GM18499 (cell line): ENCODE measurements at regions not wholly inside any gene's neighbourhood (a gene's known extent, or its start where the extent isn't known, plus 50 kb on each side); places are given as distances from the start of the nearest gene placed in this dataset.
"Not testable (repeated sequence)": the region's sequence is repeated elsewhere in the genome, so short reads cannot be mapped to it uniquely, and the experiment has no call there.

Source experiments
- ATAC-seq: cut with Tn5 transposase; IDR thresholded peaks from one replicate; pipeline ENCODE4 v1.9.1; 2021; ENCODE audit warnings: moderate number of reproducible peaks; ENCODE audit not compliant: insufficient read depth, unreplicated experiment

DNA sequence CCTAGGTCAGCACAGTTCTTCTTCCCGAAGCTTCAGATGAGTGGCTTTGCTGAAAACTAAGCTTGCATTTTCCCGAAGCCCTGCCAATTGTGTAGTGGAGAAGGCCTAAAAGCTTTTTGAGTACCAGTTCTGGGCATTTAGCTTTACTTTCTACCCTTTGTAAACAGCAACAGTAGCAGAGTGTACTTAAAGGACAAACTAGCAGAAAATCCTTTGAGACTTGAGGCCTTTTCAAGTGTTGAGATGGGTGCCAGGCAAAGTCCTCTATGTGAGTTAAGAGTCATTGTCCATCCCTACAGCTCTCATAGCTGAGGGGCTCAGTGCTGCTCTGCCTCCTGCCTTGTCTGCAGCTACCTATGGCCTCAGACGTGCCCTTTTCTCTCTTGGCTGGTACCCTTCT is 368.2 kb downstream of the CCSER2 start:
- ATAC-seq: no peak

GRCh38 chr10:84698989-84699388 is 370.6 kb downstream of the CCSER2 start:
- ATAC-seq: no peak

GRCh38 chr10:84700668-84701369 is 372.4 kb downstream of the CCSER2 start:
- no peak for ATAC-seq

- ATAC-seq: no peak
Observed at GRCh38 chr10:84701370-84701720, 373.0 kb downstream of the CCSER2 start.

DNA sequence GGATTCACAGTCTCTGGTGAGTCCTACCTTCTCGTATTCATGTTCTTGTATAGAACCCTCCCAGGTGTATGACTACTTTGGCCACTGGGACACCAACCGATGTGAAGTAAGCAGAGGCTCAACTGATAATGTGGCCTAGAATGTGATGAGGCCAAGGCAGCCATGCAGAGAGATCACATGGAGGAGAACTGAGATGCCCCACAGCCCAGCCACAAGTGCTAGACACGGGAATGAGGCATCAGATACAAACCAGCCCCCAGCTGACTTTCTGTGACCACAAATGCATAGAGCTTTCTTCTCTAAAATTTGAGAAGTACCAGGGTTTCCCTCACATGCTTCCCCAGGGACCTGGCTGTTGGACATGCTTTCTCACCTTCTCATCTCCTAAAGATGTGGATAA is 375.7 kb downstream of the CCSER2 start:
- ATAC-seq: no peak

DNA sequence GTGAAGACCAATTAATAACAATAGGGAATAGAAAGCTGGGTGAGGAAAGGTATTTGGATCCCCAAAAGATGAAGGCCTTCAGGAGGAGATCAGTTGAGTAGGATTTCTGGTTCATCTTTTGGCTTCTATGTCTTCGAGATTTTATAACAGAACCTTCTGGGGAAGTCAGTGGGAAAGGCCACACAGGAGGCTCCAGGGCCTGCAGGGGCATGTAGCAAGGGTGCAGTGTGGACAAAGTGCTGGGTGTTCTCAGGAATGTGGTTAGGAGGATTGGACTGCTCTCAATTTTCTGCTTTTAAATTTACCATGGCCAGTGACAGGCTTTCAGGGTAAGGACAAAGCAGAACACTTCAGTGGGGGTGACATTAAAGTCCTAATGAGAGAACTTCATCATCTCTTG is 378.0 kb downstream of the CCSER2 start:
- no peak for ATAC-seq

- ATAC-seq: no peak
Observed at GRCh38 chr10:84706875-84707274, 378.5 kb downstream of the CCSER2 start.

GRCh38 chr10:84715911-84716310 is 387.5 kb downstream of the CCSER2 start:
- ATAC-seq: peak; percentile 80

DNA sequence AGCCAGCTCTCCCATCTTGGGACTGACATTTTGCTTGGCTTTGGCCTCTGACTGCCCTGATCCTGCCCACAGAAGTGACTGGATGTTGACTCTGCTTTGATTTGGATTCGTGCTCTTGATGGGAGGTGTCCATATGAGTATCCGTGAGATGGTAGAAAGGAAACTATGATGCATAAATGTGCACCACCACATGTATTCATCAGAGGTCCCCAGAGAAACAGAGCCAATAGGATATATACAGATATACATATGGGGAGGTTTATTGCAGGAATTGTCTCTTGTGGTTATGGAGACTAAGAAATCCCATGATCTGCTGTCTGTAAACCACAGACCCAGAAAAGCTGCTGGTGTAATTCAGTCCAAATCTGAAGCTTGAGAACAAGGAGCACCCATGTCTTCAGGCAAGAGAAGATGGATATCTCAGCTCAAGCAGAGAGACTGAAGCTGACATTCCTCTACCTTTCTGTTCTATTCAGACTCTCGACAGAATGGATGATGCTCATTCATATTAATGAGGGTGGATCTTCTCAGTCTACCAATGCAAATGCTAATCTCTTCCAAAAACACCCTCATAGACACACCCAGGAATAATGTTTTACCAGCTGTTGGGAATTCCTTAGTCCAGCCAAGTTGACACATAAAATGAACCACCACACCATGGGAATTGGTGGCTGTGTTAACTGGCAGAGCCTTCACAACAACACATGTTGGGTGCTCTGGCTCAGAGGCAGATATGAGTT is 390.7 kb downstream of the CCSER2 start:
- ATAC-seq: no peak

DNA sequence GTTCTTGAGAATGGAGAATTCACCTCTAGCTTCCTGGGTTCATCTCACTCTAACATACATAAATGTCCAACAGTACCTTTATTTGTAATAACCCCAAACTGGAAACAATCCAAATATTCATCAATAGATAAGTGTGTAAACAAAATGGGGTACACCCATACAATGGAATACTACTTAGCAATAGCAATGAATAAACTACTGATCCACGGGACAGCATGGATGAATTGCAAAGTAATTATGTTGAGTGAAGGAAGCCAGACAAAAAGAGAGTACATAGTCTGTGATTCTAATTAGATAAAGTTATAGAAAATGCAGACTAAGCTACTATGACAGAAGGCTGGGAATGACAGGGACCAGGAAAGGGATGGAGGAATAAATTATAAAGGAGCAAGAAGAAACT is 391.3 kb downstream of the CCSER2 start:
- no peak for ATAC-seq

GRCh38 chr10:84727398-84727797 is 399.0 kb downstream of the CCSER2 start:
- no peak for ATAC-seq

GRCh38 chr10:84739126-84739525 is 410.7 kb downstream of the CCSER2 start:
- ATAC-seq: not testable (repeated sequence)

GRCh38 chr10:84739641-84740040 is 411.3 kb downstream of the CCSER2 start:
- no peak for ATAC-seq

DNA sequence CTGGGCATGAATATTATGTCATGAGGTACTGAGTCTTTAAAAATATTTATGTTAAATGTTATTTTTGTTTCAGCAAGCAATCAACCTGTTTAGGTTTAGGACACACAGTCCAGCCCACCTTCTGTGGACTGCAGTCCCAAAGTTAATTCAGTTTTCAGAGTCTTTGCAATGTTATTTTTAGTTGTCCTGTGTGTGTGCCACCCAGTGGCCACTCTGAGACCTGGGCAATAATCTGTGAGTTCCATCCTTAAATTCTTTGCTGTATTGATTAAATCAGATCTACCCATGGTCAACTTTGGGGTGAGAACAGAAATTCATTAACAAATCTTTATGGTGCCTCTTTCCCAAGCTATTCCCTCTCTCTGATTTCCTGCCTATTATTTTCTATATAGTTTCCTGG is 415.1 kb downstream of the CCSER2 start:
- ATAC-seq: no peak

GRCh38 chr10:84755311-84755710 is 426.9 kb downstream of the CCSER2 start:
- no peak for ATAC-seq

DNA sequence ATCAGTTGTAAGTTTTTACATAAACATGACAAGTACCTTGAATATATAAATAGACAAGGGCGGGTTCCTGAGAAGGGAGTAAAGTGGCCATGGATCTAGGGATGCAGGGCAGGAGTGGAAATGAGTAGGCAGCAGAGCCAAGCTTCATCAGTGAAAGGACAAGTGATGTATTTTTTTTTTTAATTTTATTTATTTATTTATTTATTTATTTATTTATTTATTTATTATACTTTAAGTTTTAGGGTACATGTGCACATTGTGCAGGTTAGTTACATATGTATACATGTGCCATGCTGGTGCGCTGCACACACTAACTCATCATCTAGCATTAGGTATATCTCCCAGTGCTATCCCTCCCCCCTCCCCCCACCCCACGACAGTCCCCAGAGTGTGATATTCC is 428.3 kb downstream of the CCSER2 start:
- ATAC-seq: not testable (repeated sequence)

DNA sequence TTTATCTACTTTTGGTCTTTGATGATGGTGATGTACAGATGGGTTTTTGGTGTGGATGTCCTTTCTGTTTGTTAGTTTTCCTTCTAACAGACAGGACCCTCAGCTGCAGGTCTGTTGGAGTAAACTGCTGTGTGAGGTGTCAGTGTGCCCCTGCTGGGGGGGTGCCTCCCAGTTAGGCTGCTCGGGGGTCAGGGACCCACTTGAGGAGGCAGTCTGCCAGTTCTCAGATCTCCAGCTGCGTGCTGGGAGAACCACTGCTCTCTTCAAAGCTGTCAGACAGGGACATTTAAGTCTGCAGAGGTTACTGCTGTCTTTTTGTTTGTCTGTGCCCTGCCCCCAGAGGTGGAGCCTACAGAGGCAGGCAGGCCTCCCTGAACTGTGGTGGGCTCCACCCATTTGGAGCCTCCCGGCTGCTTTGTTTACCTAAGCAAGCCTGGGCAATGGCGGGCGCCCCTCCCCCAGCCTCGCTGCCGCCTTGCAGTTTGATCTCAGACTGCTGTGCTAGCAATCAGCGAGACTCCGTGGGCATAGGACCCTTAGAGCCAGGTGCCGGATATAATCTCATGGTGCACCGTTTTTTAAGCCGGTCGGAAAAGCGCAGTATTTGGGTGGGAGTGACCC is 433.7 kb downstream of the CCSER2 start:
- not testable (repeated sequence) for ATAC-seq

- ATAC-seq: no peak
Observed at GRCh38 chr10:84762754-84763394, 434.5 kb downstream of the CCSER2 start.

GRCh38 chr10:84763965-84764364 is 435.6 kb downstream of the CCSER2 start:
- no peak for ATAC-seq

DNA sequence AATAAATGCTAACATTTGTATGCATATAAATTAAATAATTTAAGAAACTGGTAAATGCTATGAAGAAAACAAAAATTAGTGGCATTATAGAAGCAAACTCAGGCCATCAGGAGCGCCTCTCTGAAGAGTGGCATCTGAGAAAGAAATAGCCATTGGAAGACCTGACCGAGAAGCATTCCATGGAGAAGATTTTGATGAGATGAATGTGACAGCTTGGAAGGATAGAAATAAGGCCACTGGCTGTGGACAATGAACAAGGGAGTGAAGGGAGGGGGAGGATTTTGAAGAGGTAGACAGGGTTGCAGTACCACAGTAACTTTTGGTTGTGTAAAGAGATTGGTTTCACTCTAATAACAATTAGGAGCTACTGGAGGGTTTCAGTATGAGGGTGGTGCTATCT is 436.7 kb downstream of the CCSER2 start:
- no peak for ATAC-seq

DNA sequence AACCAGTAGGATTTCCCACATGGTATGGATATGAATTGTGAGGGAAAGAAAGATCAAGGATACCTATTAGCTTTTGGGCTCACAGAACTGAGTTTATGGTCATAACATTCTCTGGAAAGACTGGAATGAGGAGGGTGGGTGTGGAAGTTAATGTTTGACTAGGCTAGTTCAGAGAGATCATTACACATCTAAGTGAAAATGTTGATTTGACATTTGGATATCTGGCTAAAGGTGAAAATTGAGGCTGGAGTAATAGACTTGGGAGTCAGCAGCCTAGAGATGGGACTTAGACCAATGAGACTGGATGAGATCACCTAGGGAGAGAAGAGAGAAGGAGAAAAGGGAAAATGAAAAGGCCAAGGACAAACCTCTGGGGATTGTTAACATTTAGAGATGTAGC is 437.3 kb downstream of the CCSER2 start:
- ATAC-seq: no peak
